Fibroblast of skin of scalp (primary cell): ENCODE measurements at regions not wholly inside any gene's neighbourhood (a gene's known extent, or its start where the extent isn't known, plus 50 kb on each side); places are given as distances from the start of the nearest gene placed in this dataset.

Experiments
- DNase-seq: peaks from one replicate; pipeline ENCODE4 v3.0.0-alpha.2; 2013

DNA sequence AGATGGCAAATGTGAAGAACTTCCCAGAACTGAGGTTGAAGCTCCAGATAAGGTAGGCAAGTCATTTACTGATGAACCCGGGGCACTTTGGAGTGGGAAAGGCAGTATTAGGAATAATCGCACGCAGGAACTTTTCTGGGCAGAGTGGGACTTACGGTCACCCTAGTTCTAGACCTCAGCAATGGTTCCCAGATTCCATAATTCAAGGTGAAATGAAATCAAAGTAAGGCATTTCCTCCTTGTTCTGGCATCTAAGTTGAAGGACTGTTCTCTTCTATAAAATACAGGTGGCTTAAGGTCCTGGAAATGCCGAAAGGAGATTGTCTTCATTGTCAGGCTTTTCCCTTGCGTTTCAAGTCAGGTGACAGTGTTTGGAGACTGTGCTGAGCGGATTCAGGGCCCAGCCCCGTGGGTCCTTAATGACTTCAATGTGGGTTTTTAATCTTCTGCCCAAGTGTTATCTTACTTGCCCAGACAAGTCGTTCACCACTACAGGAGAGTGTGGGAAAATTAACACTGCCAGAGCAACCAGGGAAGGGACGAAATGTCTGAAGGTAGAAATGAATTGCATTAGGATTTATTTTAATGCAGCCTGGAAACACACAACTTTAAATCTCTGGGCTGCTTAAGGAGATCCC, 52.1 kb upstream of the STOX2 start:
- DNase-seq, result no peak

DNA sequence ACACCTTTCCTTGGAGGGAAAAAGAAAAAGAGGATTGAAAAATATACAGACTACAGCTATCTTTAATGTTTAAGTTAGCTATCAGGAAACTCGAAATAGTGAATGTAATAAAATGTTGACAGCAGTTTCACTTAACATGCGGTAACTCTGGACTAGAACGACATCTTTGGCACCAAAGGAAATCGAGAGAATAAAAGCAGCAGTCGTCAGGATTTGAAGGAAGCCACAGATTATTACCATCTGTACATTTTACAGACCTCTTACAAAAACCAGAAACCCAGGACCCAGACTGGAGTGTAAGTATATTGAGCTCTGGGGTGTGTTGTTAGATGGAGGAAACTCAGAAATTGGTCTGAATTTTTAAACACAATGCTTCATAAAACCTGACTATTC, 51.6 kb upstream of the STOX2 start:
- no peak for DNase-seq
